HepG2 (cell line): ENCODE measurements at regions not wholly inside any gene's neighbourhood (a gene's known extent, or its start where the extent isn't known, plus 50 kb on each side); places are given as distances from the start of the nearest gene placed in this dataset.
A peak's percentile ranks its signal among the peaks of the same experiment; 100 is the strongest.

ENCODE experiments used
- HMGXB4 ChIP-seq, 2 experiments: sonication (generic) in 1 of 2; formaldehyde crosslinking in 1 of 2; IDR thresholded peaks; 2 replicates each; pipeline versions ENCODE4 v1.4.0 to v1.6.1; 2018 to 2020; ENCODE audit warnings: missing genetic modification reagents in 2 of 2, borderline replicate concordance in 1 of 2, low read depth in 1 of 2, mild to moderate bottlenecking in 1 of 2, missing biosample characterization in 1 of 2
- IRF1 ChIP-seq: sonication (generic); formaldehyde crosslinking; IDR thresholded peaks from 2 replicates; pipeline ENCODE4 v1.4.0; 2020; ENCODE audit warnings: low read depth, mild to moderate bottlenecking, missing genetic modification reagents
- KDM1A ChIP-seq: IDR thresholded peaks from 2 replicates; pipeline ENCODE4 v1.6.1; 2016; ENCODE audit warnings: missing compliant biosample characterization
- KLF6 ChIP-seq: IDR thresholded peaks from 2 replicates; pipeline ENCODE4 v1.8.0; 2016; ENCODE audit warnings: missing biosample characterization, missing genetic modification reagents
- NCOR1 ChIP-seq: fragments of 200-600 bp; sonication (generic); IDR thresholded peaks from 2 replicates; pipeline ENCODE4 v1.7.0; 2017; ENCODE audit warnings: antibody characterized with exemption, low read length, borderline replicate concordance
- NONO ChIP-seq, 2 experiments: fragments of 450-650 bp in 1 of 2; sonication (generic) in 1 of 2; formaldehyde crosslinking in 1 of 2; IDR thresholded peaks in 1 of 2; conservative IDR thresholded peaks in 1 of 2; 2 replicates each; pipeline versions ENCODE4 v1.6.1 to v1.8.0; 2017 to 2022; ENCODE audit warnings: mild to moderate bottlenecking in 1 of 2, missing genetic modification reagents in 1 of 2, moderate library complexity in 1 of 2
- SETDB1 ChIP-seq: sonication (generic); formaldehyde crosslinking; IDR thresholded peaks from 2 replicates; pipeline ENCODE4 v1.5.1; 2020; ENCODE audit warnings: missing genetic modification reagents, mild to moderate bottlenecking, borderline replicate concordance
- SMAD1 ChIP-seq: sonication (generic); formaldehyde crosslinking; IDR thresholded peaks from 2 replicates; pipeline ENCODE4 v1.4.0; 2020; ENCODE audit warnings: missing genetic modification reagents, low read depth, mild to moderate bottlenecking, borderline replicate concordance
- SRSF4 ChIP-seq: fragments of 200-400 bp; formaldehyde crosslinking; IDR thresholded peaks from one replicate; pipeline ENCODE4 v1.6.1; 2018; ENCODE audit warnings: mild to moderate bottlenecking, low read depth, low read length, moderate library complexity; ENCODE audit not compliant: poor library complexity, severe bottlenecking
- TAF1 ChIP-seq: sonication (generic); formaldehyde crosslinking; IDR thresholded peaks from 2 replicates; pipeline ENCODE4 v1.4.0; 2020; ENCODE audit warnings: missing genetic modification reagents
- ZBTB25 ChIP-seq: IDR thresholded peaks from 2 replicates; pipeline ENCODE4 v1.6.1; 2018; ENCODE audit warnings: missing genetic modification reagents
- ZFP91 ChIP-seq: sonication (generic); formaldehyde crosslinking; IDR thresholded peaks from 2 replicates; pipeline ENCODE4 v1.9.0; 2022; ENCODE audit warnings: missing genetic modification reagents, mild to moderate bottlenecking, borderline replicate concordance
- ZHX1 ChIP-seq: sonication (generic); formaldehyde crosslinking; IDR thresholded peaks from 2 replicates; pipeline ENCODE4 v1.8.1; 2022; ENCODE audit warnings: low read depth, mild to moderate bottlenecking, missing genetic modification reagents
- ZNF207 ChIP-seq: fragments of 450-650 bp; IDR thresholded peaks from 2 replicates; pipeline ENCODE4 v1.6.1; 2016; ENCODE audit warnings: antibody characterized with exemption, borderline replicate concordance
- ZNF224 ChIP-seq: sonication (generic); formaldehyde crosslinking; IDR thresholded peaks from 2 replicates; pipeline ENCODE4 v1.5.0; 2020; ENCODE audit warnings: mild to moderate bottlenecking, missing genetic modification reagents
- ZNF33A ChIP-seq: sonication (generic); formaldehyde crosslinking; IDR thresholded peaks from 2 replicates; pipeline ENCODE4 v1.5.1; 2020; ENCODE audit warnings: missing genetic modification reagents, mild to moderate bottlenecking, moderate library complexity, borderline replicate concordance
- ZNF691 ChIP-seq: sonication (generic); formaldehyde crosslinking; IDR thresholded peaks from 2 replicates; pipeline ENCODE4 v1.4.0; 2020; ENCODE audit warnings: missing genetic modification reagents, low read depth, mild to moderate bottlenecking, borderline replicate concordance
- ZNF839 ChIP-seq: sonication (generic); formaldehyde crosslinking; IDR thresholded peaks from 2 replicates; pipeline ENCODE4 v1.4.0; 2020; ENCODE audit warnings: missing genetic modification reagents, mild to moderate bottlenecking, borderline replicate concordance
- ZSCAN21 ChIP-seq: sonication (generic); formaldehyde crosslinking; IDR thresholded peaks from 2 replicates; pipeline ENCODE4 v1.8.0; 2022; ENCODE audit warnings: mild to moderate bottlenecking, missing genetic modification reagents, moderate library complexity, borderline replicate concordance

GRCh38 chr10:25080880-25081581 is 64.6 kb downstream of the THNSL1 start (continued):
- TF ChIP-seq HMGXB4 (CRISPR knock-in tag; IDR thresholded peaks at IDR 0.05; ENCODE audit: borderline replicate concordance in 1 of 2, low read depth in 1 of 2) = peak in 1 of 2 experiments; percentile 49; a peak in 1 of 4 replicates
- TF ChIP-seq ZNF207 = no peak
- no peak for TF ChIP-seq ZNF224 (CRISPR knock-in tag)
- TF ChIP-seq KLF6 (CRISPR knock-in tag) = no peak
- TF ChIP-seq TAF1 (CRISPR knock-in tag) = no peak
- no peak for TF ChIP-seq IRF1
- no peak for TF ChIP-seq ZNF691
- no peak for TF ChIP-seq ZHX1 (CRISPR knock-in tag)
- TF ChIP-seq SETDB1 (CRISPR knock-in tag) = no peak
- no peak for TF ChIP-seq ZNF839 (CRISPR knock-in tag)
- TF ChIP-seq SMAD1 (CRISPR knock-in tag) = no peak
- no peak for TF ChIP-seq ZBTB25 (CRISPR knock-in tag)
- TF ChIP-seq ZNF33A (CRISPR knock-in tag) = no peak
- no peak for TF ChIP-seq ZSCAN21 (CRISPR knock-in tag)
- no peak for TF ChIP-seq NONO (IDR thresholded peaks at IDR 0.05)
- TF ChIP-seq NONO (CRISPR knock-in tag; conservative IDR thresholded peaks at IDR 0.05) = no peak
- TF ChIP-seq NCOR1 = peak; percentile 24; the same call in 1 of the 2 replicates
- TF ChIP-seq SRSF4 = no peak
- no peak; the same call in 1 of the 2 replicates for TF ChIP-seq ZFP91
- no peak for TF ChIP-seq KDM1A
